22Rv1 (cell line): ENCODE measurements at regions not wholly inside any gene's neighbourhood (a gene's known extent, or its start where the extent isn't known, plus 50 kb on each side); places are given as distances from the start of the nearest gene placed in this dataset.

Source experiments
- H3K27ac ChIP-seq: fragments of 450-650 bp; 2 replicates; pipeline ENCODE4 v1.5.1; 2017
- ZFX ChIP-seq: fragments of 450-650 bp; IDR thresholded peaks from 2 replicates; pipeline ENCODE4 v1.6.1; 2017; ENCODE audit warnings: antibody characterized with exemption, borderline replicate concordance
- TF ChIP-seq, protein P1 (sequence below): fragments of 450-650 bp; IDR thresholded peaks from 2 replicates; pipeline ENCODE4 v1.5.1; 2017; ENCODE audit warnings: mild to moderate bottlenecking

DNA sequence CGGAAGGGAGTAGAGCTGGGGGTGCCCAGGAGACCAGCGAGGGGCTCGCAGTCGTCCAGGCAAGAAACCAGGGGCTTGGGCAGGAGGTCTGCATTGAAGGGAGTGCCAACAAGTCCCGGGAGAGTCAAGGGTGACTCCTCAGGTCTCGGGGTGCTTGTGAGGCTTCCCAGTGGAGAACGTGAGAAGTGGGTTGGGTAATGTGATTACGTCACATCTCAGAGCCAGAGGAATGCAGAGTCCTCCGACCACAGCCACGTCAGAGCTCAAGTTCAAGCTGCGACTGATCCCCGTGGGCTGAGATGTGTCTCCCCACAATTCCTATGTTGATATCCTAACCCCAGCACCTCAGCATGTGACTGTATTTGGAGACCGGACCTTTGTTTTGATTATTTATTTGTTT is 89.7 kb upstream of the SHANK2 start:
- TF ChIP-seq, protein P1, sequence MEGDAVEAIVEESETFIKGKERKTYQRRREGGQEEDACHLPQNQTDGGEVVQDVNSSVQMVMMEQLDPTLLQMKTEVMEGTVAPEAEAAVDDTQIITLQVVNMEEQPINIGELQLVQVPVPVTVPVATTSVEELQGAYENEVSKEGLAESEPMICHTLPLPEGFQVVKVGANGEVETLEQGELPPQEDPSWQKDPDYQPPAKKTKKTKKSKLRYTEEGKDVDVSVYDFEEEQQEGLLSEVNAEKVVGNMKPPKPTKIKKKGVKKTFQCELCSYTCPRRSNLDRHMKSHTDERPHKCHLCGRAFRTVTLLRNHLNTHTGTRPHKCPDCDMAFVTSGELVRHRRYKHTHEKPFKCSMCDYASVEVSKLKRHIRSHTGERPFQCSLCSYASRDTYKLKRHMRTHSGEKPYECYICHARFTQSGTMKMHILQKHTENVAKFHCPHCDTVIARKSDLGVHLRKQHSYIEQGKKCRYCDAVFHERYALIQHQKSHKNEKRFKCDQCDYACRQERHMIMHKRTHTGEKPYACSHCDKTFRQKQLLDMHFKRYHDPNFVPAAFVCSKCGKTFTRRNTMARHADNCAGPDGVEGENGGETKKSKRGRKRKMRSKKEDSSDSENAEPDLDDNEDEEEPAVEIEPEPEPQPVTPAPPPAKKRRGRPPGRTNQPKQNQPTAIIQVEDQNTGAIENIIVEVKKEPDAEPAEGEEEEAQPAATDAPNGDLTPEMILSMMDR, result no peak
- no peak for TF ChIP-seq ZFX
- H3K27ac ChIP-seq, result no peak overlapping the region

DNA sequence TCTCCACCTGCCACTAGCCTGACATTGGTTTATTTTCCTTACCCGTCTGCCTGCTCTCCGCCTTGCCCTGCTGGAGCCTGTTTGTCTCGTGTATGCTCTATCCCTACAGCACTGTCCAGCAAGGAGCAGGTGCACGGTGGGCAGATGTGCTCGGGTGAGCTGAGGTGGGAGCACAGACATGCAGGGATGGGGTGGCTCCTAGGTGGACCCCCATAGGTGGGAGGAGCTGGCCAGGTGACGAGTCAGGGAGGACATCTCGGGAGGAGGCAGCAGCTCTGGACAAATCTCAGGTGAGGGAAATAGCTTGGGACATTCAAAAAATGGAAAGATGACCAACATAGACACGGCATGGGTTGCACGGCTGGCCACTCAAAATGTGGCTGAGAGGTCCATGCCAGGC is 89.2 kb upstream of the SHANK2 start:
- TF ChIP-seq, protein P1, result no peak
- no peak for TF ChIP-seq ZFX
- no peak overlapping the region for H3K27ac ChIP-seq

DNA sequence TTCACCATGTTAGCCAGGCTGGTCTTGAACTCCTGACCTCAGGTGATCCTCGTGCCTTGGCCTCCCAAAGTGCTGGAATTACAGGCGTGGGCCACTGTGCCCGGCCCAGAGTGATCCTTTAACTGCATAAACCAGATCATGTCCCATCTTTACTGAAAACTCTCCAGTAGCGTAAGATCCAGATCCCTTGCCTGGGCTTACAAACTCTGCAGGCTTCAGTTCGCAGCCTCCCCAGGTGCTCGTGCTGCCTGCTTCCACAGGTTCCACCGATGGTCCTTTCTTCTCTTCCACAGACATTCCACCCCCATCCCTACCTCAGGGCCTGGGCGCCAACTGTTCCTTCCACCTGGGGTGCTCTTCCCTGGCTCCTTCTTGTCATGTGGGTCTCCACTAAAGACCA is 88.8 kb upstream of the SHANK2 start:
- no peak overlapping the region for H3K27ac ChIP-seq
- TF ChIP-seq ZFX, result no peak
- TF ChIP-seq, protein P1, result no peak

DNA sequence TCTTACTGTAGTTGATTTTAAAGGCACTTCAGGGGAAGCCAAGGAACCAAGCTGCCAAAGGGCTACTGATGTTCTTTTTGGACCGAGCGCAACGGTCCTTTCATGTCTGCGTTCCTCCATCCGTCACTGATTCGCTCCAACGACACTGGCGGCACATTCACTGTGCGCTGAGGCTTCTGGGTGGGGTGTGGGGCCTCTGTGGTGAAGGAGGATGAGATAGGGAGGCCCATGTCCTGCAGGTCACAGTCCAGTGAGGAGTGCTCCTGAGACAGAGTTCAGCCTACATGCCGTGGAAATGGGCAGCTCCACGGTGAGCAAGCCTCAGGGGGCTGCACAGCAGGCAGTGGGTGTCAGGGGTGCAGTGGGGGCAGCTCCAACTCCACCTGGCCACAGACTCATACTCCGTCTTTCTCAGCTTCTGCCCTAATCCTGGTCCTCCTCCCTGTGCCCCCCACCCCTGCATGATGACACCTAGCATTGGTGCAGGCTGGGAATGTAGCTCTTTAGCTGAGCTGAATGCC is 87.8 kb upstream of the SHANK2 start:
- TF ChIP-seq, protein P1, result no peak
- no peak for TF ChIP-seq ZFX

DNA sequence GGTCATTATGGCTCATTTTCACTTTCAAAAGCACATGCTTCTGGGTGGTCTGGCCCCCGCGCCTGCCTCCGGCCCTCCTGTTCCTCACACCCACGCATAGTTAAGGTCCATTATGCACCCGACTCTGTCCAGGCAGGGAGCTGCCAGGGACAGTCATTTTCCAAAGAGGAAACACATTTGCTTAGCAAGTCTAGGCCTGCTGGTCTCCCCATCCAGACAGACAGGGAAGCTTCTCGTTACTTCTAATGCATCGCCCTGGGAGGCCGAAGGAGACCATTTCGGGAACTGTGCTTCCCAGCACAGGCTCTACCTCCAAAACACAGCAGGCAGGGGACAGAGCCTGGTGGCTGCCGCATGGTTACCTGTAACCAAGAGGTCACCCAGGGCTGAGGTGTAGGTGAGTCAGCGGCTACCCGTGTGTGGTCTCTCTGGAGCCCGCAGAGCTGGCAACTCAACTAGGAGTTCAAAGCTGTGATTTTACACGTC is 87.1 kb upstream of the SHANK2 start:
- H3K27ac ChIP-seq, result no peak overlapping the region
- TF ChIP-seq, protein P1, result no peak
- TF ChIP-seq ZFX, result no peak

More for the DNA sequence above, 87.8 kb upstream of the SHANK2 start:
- no peak overlapping the region for H3K27ac ChIP-seq

DNA sequence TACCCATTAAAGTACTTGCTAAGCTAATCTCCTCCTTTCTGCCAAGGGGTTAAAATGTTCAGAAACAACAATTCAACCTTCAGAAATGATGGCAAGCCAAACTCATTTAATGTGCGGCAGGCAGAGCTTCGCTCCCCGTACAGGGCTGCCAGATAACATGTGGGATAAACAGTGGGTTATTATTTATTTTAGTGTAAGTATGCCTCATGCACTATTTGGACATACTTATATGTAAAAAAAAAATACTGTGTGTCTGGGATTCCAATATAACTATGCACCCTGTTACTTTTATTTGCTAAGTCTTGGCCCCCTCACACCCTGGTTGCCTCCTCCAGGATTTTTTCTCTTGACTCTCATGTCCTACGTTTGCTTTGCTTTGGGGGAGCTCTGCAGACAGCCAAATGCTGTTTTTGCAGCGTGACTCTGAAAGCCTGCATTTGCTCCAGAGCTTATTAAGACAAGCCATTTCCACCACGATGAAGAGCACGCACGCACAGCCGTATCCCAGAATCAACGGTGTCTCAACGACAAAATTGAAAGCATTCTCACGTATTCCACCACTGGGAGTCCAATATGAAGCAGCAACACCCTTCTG is 86.5 kb upstream of the SHANK2 start:
- H3K27ac ChIP-seq, result no peak overlapping the region
- no peak for TF ChIP-seq ZFX
- TF ChIP-seq, protein P1, result no peak

DNA sequence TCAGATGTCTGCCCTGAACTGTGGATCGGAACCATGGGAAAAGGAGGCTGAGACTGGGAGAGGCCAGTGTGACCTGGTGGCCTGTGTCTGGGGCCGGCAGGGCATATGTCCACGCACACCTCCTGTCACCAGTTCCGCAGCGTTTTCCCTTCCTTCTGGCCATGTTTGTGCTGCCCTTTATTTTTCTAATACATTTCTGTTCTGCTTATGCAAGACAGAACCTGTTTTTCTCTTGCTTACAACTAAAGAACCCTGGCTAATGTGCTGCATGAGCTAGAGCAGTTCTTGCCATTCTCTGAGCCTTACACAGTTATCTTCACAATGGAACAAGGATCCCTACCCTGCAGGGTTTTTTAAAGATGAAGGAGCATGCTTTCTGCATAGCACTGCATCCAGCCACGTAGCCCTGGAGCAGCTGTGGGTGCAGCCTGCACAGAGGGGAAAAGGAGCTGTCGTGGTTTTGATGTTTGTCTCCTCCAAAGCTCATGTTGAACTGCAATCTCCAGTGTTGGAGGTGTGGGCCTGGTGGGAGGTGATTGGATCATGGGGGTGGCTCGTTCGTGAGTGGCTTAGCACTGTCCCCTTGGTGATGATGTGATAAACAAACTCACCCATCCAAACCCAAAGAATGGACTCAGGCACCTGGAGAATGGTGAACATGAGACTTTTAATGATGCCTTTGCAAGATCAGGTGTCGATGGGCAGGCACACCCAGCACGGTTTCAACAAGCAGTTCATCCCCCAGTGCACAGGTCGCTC is 84.8 kb upstream of the SHANK2 start:
- no peak overlapping the region for H3K27ac ChIP-seq
- no peak for TF ChIP-seq ZFX
- TF ChIP-seq, protein P1, result no peak
